HEK293 (cell line): ENCODE measurements at regions not wholly inside any gene's neighbourhood (a gene's known extent, or its start where the extent isn't known, plus 50 kb on each side); places are given as distances from the start of the nearest gene placed in this dataset.

ENCODE experiments used
- CTCF ChIA-PET: fragments of 350-600 bp; formaldehyde crosslinking; extraction: SDS; loops from one replicate; lab custom pipeline; 2021; ENCODE audit warnings: antibody characterized with exemption; lab: Yijun Ruan, JAX
- POLR2A ChIA-PET: fragments of 300-600 bp; formaldehyde crosslinking; extraction: SDS; loops from one replicate; lab custom pipeline; 2020; ENCODE audit warnings: antibody characterized with exemption, inconsistent platforms; lab: Yijun Ruan, JAX
- H3K27ac ChIP-seq: fragments of 200-500 bp; sonication (Bioruptor generic); 2 replicates; pipeline ENCODE4 v1.5.1; 2014; ENCODE audit warnings: low read depth, low read length, control low read depth, inconsistent platforms; ENCODE audit errors: extremely low read depth
- H3K36me3 ChIP-seq, 2 experiments: fragments of 200-500 bp in 1 of 2; sonication (Bioruptor generic) in 1 of 2; 1 replicate in 1 of 2; 2 replicates in 1 of 2; pipeline ENCODE4 v1.5.1; 2014 to 2017; ENCODE audit warnings: inconsistent platforms in 2 of 2, low read length in 2 of 2; ENCODE audit not compliant: control insufficient read depth in 2 of 2, insufficient read depth in 1 of 2
- H3K4me1 ChIP-seq: fragments of 200-500 bp; sonication (Bioruptor generic); 2 replicates; pipeline ENCODE4 v1.5.1; 2014; ENCODE audit warnings: mild to moderate bottlenecking, low read length, inconsistent platforms; ENCODE audit not compliant: control insufficient read depth, insufficient read depth
- H3K4me3 ChIP-seq: 2 replicates; pipeline ENCODE4 v1.5.1; 2011; ENCODE audit warnings: low read depth, mild to moderate bottlenecking, control low read depth, low read length, moderate library complexity
- H3K9me3 ChIP-seq: fragments of 200-500 bp; sonication (Bioruptor generic); 2 replicates; pipeline ENCODE4 v1.5.1; 2014; ENCODE audit warnings: low read depth, low read length, inconsistent platforms; ENCODE audit not compliant: control insufficient read depth, insufficient read depth
- EGR2 ChIP-seq: fragments of 450-650 bp; formaldehyde crosslinking; IDR thresholded peaks from 2 replicates; pipeline ENCODE4 v1.5.1; 2016; ENCODE audit warnings: low read depth, missing biosample characterization, missing genetic modification characterization
- GLIS2 ChIP-seq: fragments of 450-650 bp; formaldehyde crosslinking; IDR thresholded peaks from 2 replicates; pipeline ENCODE4 v1.5.1; 2016; ENCODE audit warnings: missing biosample characterization, missing genetic modification characterization
- SP7 ChIP-seq: fragments of 450-650 bp; formaldehyde crosslinking; IDR thresholded peaks from 2 replicates; pipeline ENCODE4 v1.5.1; 2016; ENCODE audit warnings: missing biosample characterization, missing genetic modification characterization
- ZBTB17 ChIP-seq: fragments of 450-650 bp; formaldehyde crosslinking; IDR thresholded peaks from 2 replicates; pipeline ENCODE4 v1.5.1; 2016; ENCODE audit warnings: missing biosample characterization, missing genetic modification characterization
- ZBTB21 ChIP-seq: fragments of 450-650 bp; formaldehyde crosslinking; IDR thresholded peaks from 2 replicates; pipeline ENCODE4 v1.5.1; 2017; ENCODE audit warnings: missing biosample characterization, missing genetic modification characterization
- ZBTB7A ChIP-seq: fragments of 450-650 bp; formaldehyde crosslinking; IDR thresholded peaks from 2 replicates; pipeline ENCODE4 v1.5.1; 2016; ENCODE audit warnings: low read depth, missing biosample characterization, missing genetic modification characterization
- ZNF155 ChIP-seq: fragments of 450-650 bp; formaldehyde crosslinking; IDR thresholded peaks from 2 replicates; pipeline ENCODE4 v1.5.1; 2016; ENCODE audit warnings: missing biosample characterization, missing genetic modification characterization
- ZNF184 ChIP-seq: fragments of 450-650 bp; IDR thresholded peaks from 2 replicates; pipeline ENCODE4 v1.5.1; 2018; ENCODE audit warnings: missing biosample characterization, mild to moderate bottlenecking, missing genetic modification characterization
- ZNF202 ChIP-seq: fragments of 450-650 bp; formaldehyde crosslinking; IDR thresholded peaks from 2 replicates; pipeline ENCODE4 v1.5.1; 2016; ENCODE audit warnings: missing biosample characterization, missing genetic modification characterization, borderline replicate concordance
- ZNF211 ChIP-seq: fragments of 450-650 bp; formaldehyde crosslinking; IDR thresholded peaks from 2 replicates; pipeline ENCODE4 v1.5.1; 2016; ENCODE audit warnings: low read depth, missing biosample characterization, missing genetic modification characterization
- ZNF292 ChIP-seq: fragments of 450-650 bp; formaldehyde crosslinking; IDR thresholded peaks from 2 replicates; pipeline ENCODE4 v1.5.1; 2016; ENCODE audit warnings: low read depth, missing biosample characterization, missing genetic modification characterization, borderline replicate concordance
- ZNF311 ChIP-seq: fragments of 450-650 bp; formaldehyde crosslinking; IDR thresholded peaks from 2 replicates; pipeline ENCODE4 v1.5.1; 2017; ENCODE audit warnings: missing biosample characterization, missing genetic modification characterization, borderline replicate concordance
- ZNF354C ChIP-seq: fragments of 450-650 bp; formaldehyde crosslinking; IDR thresholded peaks from 2 replicates; pipeline ENCODE4 v1.5.1; 2016; ENCODE audit warnings: missing biosample characterization, missing genetic modification characterization, low read depth, borderline replicate concordance
- ZNF404 ChIP-seq: fragments of 450-650 bp; formaldehyde crosslinking; IDR thresholded peaks from 2 replicates; pipeline ENCODE4 v1.5.1; 2017; ENCODE audit warnings: missing biosample characterization, missing genetic modification characterization
- ZNF433 ChIP-seq: fragments of 450-650 bp; formaldehyde crosslinking; IDR thresholded peaks from 2 replicates; pipeline ENCODE4 v1.5.1; 2016; ENCODE audit warnings: missing biosample characterization, missing genetic modification characterization, low read depth
- ZNF473 ChIP-seq: fragments of 450-650 bp; formaldehyde crosslinking; IDR thresholded peaks from 2 replicates; pipeline ENCODE4 v1.5.1; 2017; ENCODE audit warnings: missing biosample characterization, missing genetic modification characterization
- ZNF521 ChIP-seq: fragments of 450-650 bp; formaldehyde crosslinking; IDR thresholded peaks from 2 replicates; pipeline ENCODE4 v1.5.1; 2017; ENCODE audit warnings: missing biosample characterization, mild to moderate bottlenecking, missing genetic modification characterization
- ZNF549 ChIP-seq: fragments of 450-650 bp; IDR thresholded peaks from 2 replicates; pipeline ENCODE4 v1.5.1; 2018; ENCODE audit warnings: missing biosample characterization, missing genetic modification characterization, mild to moderate bottlenecking, inconsistent platforms, moderate library complexity
- ZNF555 ChIP-seq: fragments of 450-650 bp; formaldehyde crosslinking; conservative IDR thresholded peaks from 2 replicates; pipeline ENCODE4 v1.5.1; 2017; ENCODE audit warnings: missing biosample characterization, mild to moderate bottlenecking, missing genetic modification characterization, inconsistent platforms
- ZNF561 ChIP-seq: fragments of 450-650 bp; IDR thresholded peaks from 2 replicates; pipeline ENCODE4 v1.5.1; 2018; ENCODE audit warnings: missing biosample characterization, missing genetic modification characterization, borderline replicate concordance
- ZNF664 ChIP-seq: fragments of 450-650 bp; formaldehyde crosslinking; IDR thresholded peaks from 2 replicates; pipeline ENCODE4 v1.5.1; 2016; ENCODE audit warnings: missing biosample characterization, missing genetic modification characterization
- ZNF692 ChIP-seq: fragments of 450-650 bp; formaldehyde crosslinking; IDR thresholded peaks from 2 replicates; pipeline ENCODE4 v1.5.1; 2016; ENCODE audit warnings: missing biosample characterization, missing genetic modification characterization
- ZNF768 ChIP-seq: fragments of 450-650 bp; formaldehyde crosslinking; IDR thresholded peaks from 2 replicates; pipeline ENCODE4 v1.5.1; 2018; ENCODE audit warnings: missing biosample characterization, mild to moderate bottlenecking, missing genetic modification characterization
- ZXDB ChIP-seq: fragments of 450-650 bp; formaldehyde crosslinking; IDR thresholded peaks from 2 replicates; pipeline ENCODE4 v1.5.1; 2016; ENCODE audit warnings: missing biosample characterization, missing genetic modification characterization
- TF ChIP-seq, protein P1 (sequence below): fragments of 450-650 bp; formaldehyde crosslinking; IDR thresholded peaks from 2 replicates; pipeline ENCODE4 v1.5.1; 2016; ENCODE audit warnings: missing biosample characterization, missing genetic modification characterization
- TF ChIP-seq, protein P2 (sequence below): fragments of 450-650 bp; formaldehyde crosslinking; IDR thresholded peaks from 2 replicates; pipeline ENCODE4 v1.5.1; 2017; ENCODE audit warnings: missing biosample characterization, mild to moderate bottlenecking, missing genetic modification characterization, moderate library complexity
- TF ChIP-seq, protein P3 (sequence below): fragments of 450-650 bp; formaldehyde crosslinking; IDR thresholded peaks from 2 replicates; pipeline ENCODE4 v1.5.1; 2016; ENCODE audit warnings: missing biosample characterization, missing genetic modification characterization

DNA sequence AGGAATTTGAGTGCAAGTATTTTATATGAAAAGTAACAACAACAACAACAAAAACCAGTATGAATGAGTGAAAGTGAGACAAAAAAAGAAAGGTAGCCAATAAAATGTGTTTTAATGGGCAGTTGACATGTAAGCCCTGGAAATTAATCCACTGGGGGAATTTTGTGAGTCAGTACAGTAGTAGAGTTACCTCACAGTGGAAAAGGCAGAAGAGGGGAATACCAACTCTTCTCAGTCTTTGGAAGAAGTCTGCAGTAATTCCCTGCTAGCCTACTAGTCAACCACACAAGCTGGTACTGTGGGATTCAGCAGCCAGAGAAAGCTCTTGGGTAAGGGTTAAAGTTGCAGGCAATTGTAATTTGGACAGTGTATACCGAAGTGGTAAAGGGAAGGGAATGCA lies 76.3 kb upstream of the IL15 start:
- Histone ChIP-seq H3K36me3 (no peaks in the 10 kb centered on the region), H3K4me3 (no peak overlapping the region), H3K9me3 (no peaks in the 10 kb centered on the region), H3K27ac (no peak overlapping the region), H3K4me1 (no peaks in the 10 kb centered on the region)
- CTCF ChIA-PET, result no interaction called here
- TF ChIP-seq ZNF155 (no peak), ZNF692 (tag by site-specific recombination) (no peak), ZNF561 (tag by site-specific recombination) (no peak), ZNF473 (tag by site-specific recombination) (no peak), ZBTB7A (tag by site-specific recombination) (no peak), ZNF202 (tag by site-specific recombination) (no peak), ZNF354C (tag by site-specific recombination) (no peak), ZNF521 (tag by site-specific recombination) (no peak), GLIS2 (tag by site-specific recombination) (no peak)
- TF ChIP-seq, protein P1, sequence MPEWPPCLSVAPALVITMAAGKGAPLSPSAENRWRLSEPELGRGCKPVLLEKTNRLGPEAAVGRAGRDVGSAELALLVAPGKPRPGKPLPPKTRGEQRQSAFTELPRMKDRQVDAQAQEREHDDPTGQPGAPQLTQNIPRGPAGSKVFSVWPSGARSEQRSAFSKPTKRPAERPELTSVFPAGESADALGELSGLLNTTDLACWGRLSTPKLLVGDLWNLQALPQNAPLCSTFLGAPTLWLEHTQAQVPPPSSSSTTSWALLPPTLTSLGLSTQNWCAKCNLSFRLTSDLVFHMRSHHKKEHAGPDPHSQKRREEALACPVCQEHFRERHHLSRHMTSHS (tag by site-specific recombination), result no peak
- POLR2A ChIA-PET, result no interaction called here

- Histone ChIP-seq H3K4me1 (no peaks in the 10 kb centered on the region), H3K9me3 (no peaks in the 10 kb centered on the region), H3K27ac (no peak overlapping the region), H3K4me3 (no peak overlapping the region), H3K36me3 (no peaks in the 10 kb centered on the region)
- POLR2A ChIA-PET, result no interaction called here
- TF ChIP-seq ZNF404 (no peak), ZBTB21 (tag by site-specific recombination) (no peak), ZNF211 (tag by site-specific recombination) (no peak), ZBTB17 (tag by site-specific recombination) (no peak), ZNF184 (tag by site-specific recombination) (no peak)
- TF ChIP-seq, protein P2, sequence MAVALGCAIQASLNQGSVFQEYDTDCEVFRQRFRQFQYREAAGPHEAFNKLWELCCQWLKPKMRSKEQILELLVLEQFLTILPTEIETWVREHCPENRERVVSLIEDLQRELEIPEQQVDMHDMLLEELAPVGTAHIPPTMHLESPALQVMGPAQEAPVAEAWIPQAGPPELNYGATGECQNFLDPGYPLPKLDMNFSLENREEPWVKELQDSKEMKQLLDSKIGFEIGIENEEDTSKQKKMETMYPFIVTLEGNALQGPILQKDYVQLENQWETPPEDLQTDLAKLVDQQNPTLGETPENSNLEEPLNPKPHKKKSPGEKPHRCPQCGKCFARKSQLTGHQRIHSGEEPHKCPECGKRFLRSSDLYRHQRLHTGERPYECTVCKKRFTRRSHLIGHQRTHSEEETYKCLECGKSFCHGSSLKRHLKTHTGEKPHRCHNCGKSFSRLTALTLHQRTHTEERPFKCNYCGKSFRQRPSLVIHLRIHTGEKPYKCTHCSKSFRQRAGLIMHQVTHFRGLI (tag by site-specific recombination), result no peak
- TF ChIP-seq, protein P3, sequence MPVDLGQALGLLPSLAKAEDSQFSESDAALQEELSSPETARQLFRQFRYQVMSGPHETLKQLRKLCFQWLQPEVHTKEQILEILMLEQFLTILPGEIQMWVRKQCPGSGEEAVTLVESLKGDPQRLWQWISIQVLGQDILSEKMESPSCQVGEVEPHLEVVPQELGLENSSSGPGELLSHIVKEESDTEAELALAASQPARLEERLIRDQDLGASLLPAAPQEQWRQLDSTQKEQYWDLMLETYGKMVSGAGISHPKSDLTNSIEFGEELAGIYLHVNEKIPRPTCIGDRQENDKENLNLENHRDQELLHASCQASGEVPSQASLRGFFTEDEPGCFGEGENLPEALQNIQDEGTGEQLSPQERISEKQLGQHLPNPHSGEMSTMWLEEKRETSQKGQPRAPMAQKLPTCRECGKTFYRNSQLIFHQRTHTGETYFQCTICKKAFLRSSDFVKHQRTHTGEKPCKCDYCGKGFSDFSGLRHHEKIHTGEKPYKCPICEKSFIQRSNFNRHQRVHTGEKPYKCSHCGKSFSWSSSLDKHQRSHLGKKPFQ (tag by site-specific recombination), result no peak
- CTCF ChIA-PET, result no interaction called here
These were observed 73.7 kb upstream of the IL15 start for GRCh38 chr4:141562649-141563048.

DNA sequence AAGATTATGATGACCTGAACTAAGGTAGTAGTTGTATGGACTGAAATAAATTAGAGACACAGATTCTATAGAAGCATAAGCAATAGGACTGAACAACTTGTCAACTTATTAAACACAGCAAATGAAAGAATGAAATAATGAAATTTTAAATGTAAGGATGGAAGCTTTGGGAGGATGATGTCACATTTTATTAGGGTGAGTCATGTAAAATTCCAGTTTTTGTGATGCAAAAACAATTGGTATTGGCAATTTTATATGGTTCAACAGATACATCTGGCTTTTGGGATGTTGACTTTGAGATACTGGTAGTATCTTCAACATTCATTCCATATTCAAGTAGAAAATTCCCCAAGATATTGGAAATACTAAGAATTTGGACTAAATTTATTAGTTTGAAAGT lies 72.7 kb upstream of the IL15 start:
- Histone ChIP-seq H3K9me3 (no peaks in the 10 kb centered on the region), H3K27ac (no peak overlapping the region), H3K4me3 (no peak overlapping the region), H3K4me1 (no peaks in the 10 kb centered on the region), H3K36me3 (no peaks in the 10 kb centered on the region)
- ChIA-PET POLR2A (no interaction called here), CTCF (no interaction called here)
- no peak for TF ChIP-seq ZNF768 (tag by site-specific recombination)
- TF ChIP-seq ZNF433 (tag by site-specific recombination), result no peak
- TF ChIP-seq ZNF555, result no peak
- TF ChIP-seq ZNF664 (tag by site-specific recombination), result no peak
- TF ChIP-seq ZNF311 (tag by site-specific recombination), result no peak
- TF ChIP-seq, protein P3 (tag by site-specific recombination), result no peak
- TF ChIP-seq SP7, result no peak
- no peak for TF ChIP-seq ZNF292
- TF ChIP-seq ZNF549 (tag by site-specific recombination), result no peak
- TF ChIP-seq EGR2 (tag by site-specific recombination), result no peak
- no peak for TF ChIP-seq ZXDB
